ENCODE measurements at regions not wholly inside any gene's neighbourhood (a gene's known extent, or its start where the extent isn't known, plus 50 kb on each side); places are given as distances from the start of the nearest gene placed in this dataset.

- Histone ChIP-seq H3K27me3 (ENCODE audit: insufficient read depth, low read length) (no peaks in the 10 kb centered on the region), H3K36me3 (ENCODE audit: insufficient read depth, low read length) (no peaks in the 10 kb centered on the region), H3K4me3 (ENCODE audit: insufficient read depth, low read length) (no peak overlapping the region), H3K9me3 (ENCODE audit: low read depth, low read length) (no peaks in the 10 kb centered on the region), H3K27ac (ENCODE audit: low read depth, low read length) (no peak overlapping the region), H3K79me2 (ENCODE audit: insufficient read depth, low read length) (no peaks in the 10 kb centered on the region), H4K20me1 (ENCODE audit: insufficient read depth, low read length) (no peaks in the 10 kb centered on the region), H2AFZ (ENCODE audit: low read length) (no peak overlapping the region), H3K4me1 (ENCODE audit: insufficient read depth, low read length) (no peaks in the 10 kb centered on the region), H3K4me2 (ENCODE audit: insufficient read depth, low read length) (no peak overlapping the region)
- DNase-seq (ENCODE audit: insufficient read length, low spot score, missing footprints), result no peak
- no peak for TF ChIP-seq CTCF (IDR thresholded peaks at IDR 0.05; ENCODE audit: extremely low read depth, low read depth, low read length)
These were observed 136.2 kb upstream of the TSHZ3 start for GRCh38 chr19:31485472-31485871.

- Histone ChIP-seq H3K4me3 (ENCODE audit: insufficient read depth, low read length) (no peak overlapping the region), H2AFZ (ENCODE audit: low read length) (no peak overlapping the region), H3K79me2 (ENCODE audit: insufficient read depth, low read length) (no peaks in the 10 kb centered on the region), H3K27ac (ENCODE audit: low read depth, low read length) (no peak overlapping the region), H4K20me1 (ENCODE audit: insufficient read depth, low read length) (no peaks in the 10 kb centered on the region), H3K4me1 (ENCODE audit: insufficient read depth, low read length) (no peaks in the 10 kb centered on the region), H3K36me3 (ENCODE audit: insufficient read depth, low read length) (no peaks in the 10 kb centered on the region), H3K27me3 (ENCODE audit: insufficient read depth, low read length) (no peaks in the 10 kb centered on the region), H3K9me3 (ENCODE audit: low read depth, low read length) (no peaks in the 10 kb centered on the region), H3K4me2 (ENCODE audit: insufficient read depth, low read length) (no peak overlapping the region)
- no peak for TF ChIP-seq CTCF (IDR thresholded peaks at IDR 0.05; ENCODE audit: extremely low read depth, low read depth, low read length)
- no peak for DNase-seq (ENCODE audit: insufficient read length, low spot score, missing footprints)
These were observed 142.0 kb upstream of the TSHZ3 start for GRCh38 chr19:31491242-31491641.

GRCh38 chr19:31492050-31492449, 142.8 kb upstream of the TSHZ3 start:
- Histone ChIP-seq H3K27ac (ENCODE audit: low read depth, low read length) (no peak overlapping the region), H4K20me1 (ENCODE audit: insufficient read depth, low read length) (no peaks in the 10 kb centered on the region), H3K36me3 (ENCODE audit: insufficient read depth, low read length) (no peaks in the 10 kb centered on the region), H2AFZ (ENCODE audit: low read length) (no peak overlapping the region), H3K4me2 (ENCODE audit: insufficient read depth, low read length) (no peak overlapping the region), H3K79me2 (ENCODE audit: insufficient read depth, low read length) (no peaks in the 10 kb centered on the region), H3K9me3 (ENCODE audit: low read depth, low read length) (no peaks in the 10 kb centered on the region), H3K4me3 (ENCODE audit: insufficient read depth, low read length) (no peak overlapping the region), H3K27me3 (ENCODE audit: insufficient read depth, low read length) (no peaks in the 10 kb centered on the region), H3K4me1 (ENCODE audit: insufficient read depth, low read length) (no peaks in the 10 kb centered on the region)
- TF ChIP-seq CTCF (IDR thresholded peaks at IDR 0.05; ENCODE audit: extremely low read depth, low read depth, low read length), result no peak
- DNase-seq (ENCODE audit: insufficient read length, low spot score, missing footprints), result no peak

GRCh38 chr19:31496076-31496475, 146.8 kb upstream of the TSHZ3 start:
- H2AFZ ChIP-seq (ENCODE audit: low read length), result no peak overlapping the region
- H3K9me3 ChIP-seq (ENCODE audit: low read depth, low read length), result no peaks in the 10 kb centered on the region
- H3K36me3 ChIP-seq (ENCODE audit: insufficient read depth, low read length), result no peaks in the 10 kb centered on the region
- no peak for DNase-seq (ENCODE audit: insufficient read length, low spot score, missing footprints)
- H3K79me2 ChIP-seq (ENCODE audit: insufficient read depth, low read length), result no peaks in the 10 kb centered on the region
- no peak overlapping the region for H3K4me3 ChIP-seq (ENCODE audit: insufficient read depth, low read length)
- no peaks in the 10 kb centered on the region for H3K27me3 ChIP-seq (ENCODE audit: insufficient read depth, low read length)
- no peak overlapping the region for H3K27ac ChIP-seq (ENCODE audit: low read depth, low read length)
- TF ChIP-seq CTCF (IDR thresholded peaks at IDR 0.05; ENCODE audit: extremely low read depth, low read depth, low read length), result no peak
- H3K4me2 ChIP-seq (ENCODE audit: insufficient read depth, low read length), result no peak overlapping the region
- no peaks in the 10 kb centered on the region for H3K4me1 ChIP-seq (ENCODE audit: insufficient read depth, low read length)
- H4K20me1 ChIP-seq (ENCODE audit: insufficient read depth, low read length), result no peaks in the 10 kb centered on the region

Data from osteoblast (primary cell).